T-helper 2 cell treated with Interferon-gamma antibody and Interleukin-4, amounts not matched to agents 100 ng/mL and 5 ng/mL, for 36 hours (primary cell): ENCODE measurements at regions not wholly inside any gene's neighbourhood (a gene's known extent, or its start where the extent isn't known, plus 50 kb on each side); places are given as distances from the start of the nearest gene placed in this dataset.

ENCODE experiments used
- intact Hi-C: fragments of 100-400 bp; cut with micrococcal nuclease; formaldehyde crosslinking; loops from one replicate; pipeline ENCODE4 v1.15.1; 2023

DNA sequence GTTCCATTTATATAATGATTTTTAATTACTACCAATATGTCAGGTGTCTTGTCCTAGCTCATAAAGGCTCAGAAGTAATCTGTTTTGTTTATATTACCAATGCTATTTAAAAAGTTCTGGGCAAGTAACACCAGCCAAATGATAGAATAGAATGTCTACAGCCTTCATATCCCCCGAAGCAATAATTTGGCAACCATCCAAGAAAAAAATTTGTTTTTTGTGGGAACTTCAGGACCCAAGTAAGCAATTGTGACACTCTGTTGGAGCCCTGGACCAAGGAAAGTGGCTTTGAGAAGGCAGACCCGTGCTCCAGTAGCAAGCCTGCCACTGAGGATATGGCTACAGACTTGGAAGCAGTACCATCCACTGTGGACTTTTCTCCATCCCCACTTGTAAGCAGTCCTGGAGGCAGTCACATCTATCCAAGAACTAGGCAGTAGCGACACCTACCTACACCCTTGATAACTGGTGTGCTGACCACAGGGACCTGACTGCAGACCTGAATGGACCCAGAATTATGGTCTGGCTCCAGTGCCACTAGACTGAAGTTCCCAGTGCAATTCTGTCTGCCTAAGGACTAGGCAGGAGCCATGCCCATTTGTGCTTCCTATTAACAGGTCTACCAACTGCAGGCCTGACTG, 870.7 kb upstream of the ADGRL2 start:
- intact Hi-C loops = no loop called here

DNA sequence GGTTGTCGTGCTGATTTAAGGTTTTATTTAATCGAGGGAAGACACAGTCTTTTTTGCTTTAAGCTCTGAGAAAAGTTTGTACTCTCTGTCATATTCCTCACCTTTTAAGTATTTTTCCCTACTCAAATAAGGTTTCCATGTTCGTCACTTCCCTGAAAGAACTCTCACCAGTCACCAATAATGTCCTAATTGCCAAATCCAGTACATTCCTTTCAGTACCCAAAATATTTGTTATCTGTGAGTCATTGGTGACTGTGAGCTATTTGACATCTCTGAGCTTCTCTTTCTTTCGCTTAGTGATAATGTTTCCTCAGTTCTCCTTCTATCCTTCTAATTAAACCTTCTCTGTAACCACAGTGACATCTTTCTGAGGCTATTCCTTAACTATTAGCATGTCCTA, 874.2 kb upstream of the ADGRL2 start:
- intact Hi-C loops = no loop called here

DNA sequence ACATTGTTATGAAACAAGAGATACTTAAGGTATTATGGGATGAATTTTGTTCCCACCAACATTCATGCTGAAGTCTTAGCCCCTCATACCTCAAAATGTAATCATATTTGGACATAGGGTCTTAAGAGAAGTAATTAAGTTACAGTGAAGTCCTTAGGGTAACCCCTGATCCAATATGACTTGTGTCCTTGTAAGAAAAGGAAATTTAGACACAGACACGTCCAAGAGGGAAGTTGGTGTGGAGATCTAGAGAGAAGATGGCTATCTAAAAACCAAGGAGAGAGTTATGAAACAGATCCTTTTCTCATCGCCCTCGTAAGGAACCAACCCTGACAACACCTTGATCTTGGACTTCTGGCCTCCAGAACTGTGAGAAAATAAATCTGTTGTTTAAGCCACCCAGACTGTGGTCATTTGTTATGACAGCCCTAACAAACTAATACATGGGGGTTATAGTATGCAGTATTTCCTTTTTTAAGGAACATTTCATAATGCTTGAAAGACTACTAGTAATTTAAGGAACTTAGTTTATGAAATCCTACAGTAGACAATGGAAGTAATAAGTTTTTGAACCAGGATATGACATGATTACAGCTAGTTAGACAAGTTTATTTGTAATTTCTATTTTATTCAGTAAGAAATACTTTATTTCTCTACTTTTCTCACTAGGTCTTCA, 875.5 kb upstream of the ADGRL2 start:
- intact Hi-C loops = no loop called here

DNA sequence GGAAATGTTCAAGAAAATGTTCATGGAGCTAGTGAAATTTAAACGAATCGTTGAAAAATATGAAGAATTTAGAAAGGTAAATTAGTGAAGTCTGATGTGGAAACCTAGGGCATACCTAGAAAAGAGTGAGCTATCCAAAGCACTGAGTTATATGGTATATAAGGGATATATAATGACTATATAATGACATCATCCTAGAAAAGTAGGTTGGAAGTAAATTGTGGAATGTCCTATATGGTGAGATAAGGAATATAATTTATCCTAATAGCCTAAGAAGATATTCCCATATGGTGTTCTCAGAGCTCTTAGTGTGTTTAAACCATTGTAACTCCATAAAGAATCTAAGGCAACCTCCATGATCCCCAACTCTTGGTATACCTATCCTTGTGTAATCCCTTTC, 876.4 kb upstream of the ADGRL2 start:
- intact Hi-C loops = no loop called here

DNA sequence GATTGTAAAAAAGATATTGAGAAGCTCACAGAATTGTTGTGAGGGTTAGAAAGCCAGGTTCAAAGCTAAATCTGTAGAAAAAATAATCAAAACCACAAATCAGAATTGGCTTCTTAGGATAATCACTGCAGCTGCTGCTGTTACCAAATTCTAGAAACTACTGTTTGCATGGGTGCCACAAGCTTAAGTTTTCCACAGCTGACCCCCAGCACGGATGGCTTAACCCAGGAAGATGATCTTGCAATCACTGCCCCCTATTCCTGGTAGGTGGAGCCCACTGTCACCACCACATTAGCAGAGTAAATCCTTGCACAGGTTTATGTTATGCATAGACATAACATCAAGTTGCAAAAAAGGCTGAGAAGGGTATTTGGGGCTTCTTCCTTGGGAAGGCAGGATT, 877.8 kb upstream of the ADGRL2 start:
- intact Hi-C loops = no loop called here

DNA sequence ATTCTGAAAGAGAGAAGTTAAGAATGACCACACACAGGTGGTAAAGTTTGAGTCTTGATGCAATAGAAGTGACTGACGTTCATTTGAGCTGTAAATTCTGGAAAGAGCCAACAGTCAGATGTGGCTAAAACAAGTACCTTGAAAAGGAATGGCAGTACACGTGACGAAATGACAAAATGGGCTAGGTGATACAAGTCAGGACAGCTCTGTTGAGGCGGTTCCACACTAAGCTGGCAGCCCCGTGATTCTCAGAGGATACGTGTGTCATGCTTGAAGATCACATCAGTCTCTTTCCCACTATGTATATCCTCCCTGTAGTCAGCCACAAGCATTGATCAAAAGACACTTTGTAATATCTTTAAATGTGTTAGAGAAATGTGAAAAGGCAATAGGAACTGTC, 881.3 kb upstream of the ADGRL2 start:
- intact Hi-C loops = no loop called here

DNA sequence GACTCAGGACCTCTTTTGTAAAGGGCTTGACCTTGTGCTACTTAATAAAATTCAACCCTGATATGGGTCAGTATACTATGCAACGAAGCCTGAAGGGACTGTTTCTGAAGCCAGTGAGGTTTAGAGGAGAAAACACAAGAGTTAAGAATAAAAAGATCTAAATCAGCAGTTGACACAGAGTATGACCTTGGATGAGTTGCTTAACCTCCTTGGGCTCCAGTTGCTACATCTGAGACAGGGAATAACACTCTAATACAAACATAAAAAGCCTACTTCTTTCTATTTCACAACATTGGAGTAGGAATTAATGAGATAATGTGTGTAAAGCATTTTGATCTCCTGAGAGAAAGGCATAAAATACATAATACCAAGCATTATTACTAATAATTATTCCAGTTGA, 882.4 kb upstream of the ADGRL2 start:
- intact Hi-C loops = no loop called here

DNA sequence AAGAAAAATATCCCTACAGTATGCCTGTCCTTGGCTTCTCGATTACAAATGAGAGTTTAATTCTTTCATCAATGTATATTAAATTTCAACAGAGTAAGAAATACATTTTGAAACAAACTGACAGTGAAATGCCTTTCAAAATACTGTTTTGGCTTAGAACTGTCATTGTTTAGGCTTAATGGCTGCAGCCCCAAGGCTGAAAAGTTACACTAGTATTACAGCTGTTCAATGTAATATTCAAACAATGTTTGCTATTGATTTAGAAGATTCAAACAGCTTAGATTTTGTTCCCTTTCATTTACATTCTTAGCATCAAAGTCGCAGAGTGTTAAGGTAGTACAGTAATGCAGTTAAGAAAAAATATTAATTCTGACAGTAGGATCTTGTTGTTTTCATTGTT, 882.9 kb upstream of the ADGRL2 start:
- intact Hi-C loops = no loop called here

DNA sequence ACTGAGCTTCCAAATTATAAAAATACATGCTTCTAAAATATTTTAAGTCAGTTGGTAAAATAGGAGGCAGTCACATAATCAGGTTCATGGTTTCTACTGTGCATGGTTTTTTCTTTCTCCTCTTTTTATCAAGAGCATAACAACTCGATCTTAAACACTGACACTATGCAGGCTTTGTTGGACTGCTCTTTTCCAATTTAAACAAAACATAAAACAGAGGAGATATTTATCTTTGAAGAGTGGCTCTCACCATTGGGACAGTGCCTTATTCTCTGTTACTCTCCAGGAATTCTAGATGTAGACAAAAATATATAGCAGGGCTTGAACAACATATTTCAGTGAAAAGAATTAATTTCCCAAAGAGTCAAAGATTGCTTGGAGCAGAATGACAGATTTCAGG, 883.5 kb upstream of the ADGRL2 start:
- intact Hi-C loops = no loop called here

DNA sequence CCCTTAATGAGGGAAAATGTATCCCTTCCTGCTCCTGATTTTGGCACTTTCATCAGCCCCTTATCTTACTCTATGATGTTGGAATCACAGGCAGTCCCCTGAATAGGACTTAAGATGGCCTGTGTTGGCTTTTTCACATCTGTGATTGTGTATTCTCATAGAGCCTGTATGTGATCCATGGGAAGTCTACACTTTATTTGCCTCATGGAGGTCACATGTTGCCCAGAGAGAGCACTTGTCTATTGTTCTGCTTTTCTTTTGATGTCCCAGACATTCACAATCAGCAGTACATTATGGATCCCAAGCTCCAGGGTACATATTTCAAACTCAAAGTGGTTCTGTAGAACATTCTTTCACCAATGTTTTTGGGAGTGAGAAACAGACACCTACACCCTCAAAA, 885.2 kb upstream of the ADGRL2 start:
- intact Hi-C loops = no loop called here

DNA sequence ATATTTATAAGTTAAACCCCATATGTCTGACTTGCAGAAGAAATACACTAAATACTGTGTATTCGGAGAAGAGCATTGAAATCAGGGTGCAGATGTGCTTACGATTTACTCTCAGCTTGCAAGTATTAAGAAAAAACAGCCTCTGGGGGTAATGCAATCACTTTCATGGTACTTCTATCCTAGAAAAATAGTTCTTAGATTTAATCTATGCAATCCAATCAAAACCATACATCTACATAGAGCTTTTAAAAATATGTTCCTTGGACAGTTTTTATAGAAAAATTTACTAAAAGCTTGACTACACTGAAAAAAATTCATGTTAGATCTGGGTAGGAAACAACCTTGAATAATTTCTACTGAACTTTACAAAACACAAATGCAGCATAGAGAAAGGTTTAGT, 890.3 kb upstream of the ADGRL2 start:
- intact Hi-C loops = no loop called here

DNA sequence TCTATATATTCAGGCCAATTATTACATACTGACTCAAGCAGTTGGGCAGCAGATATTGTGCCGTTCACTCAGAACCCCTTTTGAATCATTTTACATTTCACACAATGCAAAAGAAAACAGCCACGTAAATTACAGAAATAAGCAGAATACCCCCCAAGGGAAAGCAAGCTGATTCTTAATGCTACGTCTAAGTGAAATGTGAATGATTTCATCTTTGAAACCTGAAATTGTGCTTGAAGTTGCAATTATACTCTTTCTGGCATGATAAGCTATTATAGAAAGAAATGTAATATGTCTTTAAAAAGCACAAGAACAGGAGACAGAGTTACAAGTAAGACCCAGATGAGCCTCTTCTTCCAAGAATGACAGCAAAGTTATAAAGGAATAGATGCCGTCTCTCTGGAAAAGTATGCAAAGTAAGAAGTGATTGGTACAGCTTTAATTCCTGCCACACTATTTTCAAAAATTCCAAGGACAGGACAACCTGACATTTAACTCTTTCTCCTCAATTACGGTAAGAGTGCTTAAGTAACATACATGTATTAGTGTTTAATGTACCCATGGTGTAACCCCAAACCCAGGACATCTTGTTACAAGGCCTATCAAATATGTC, 891.5 kb upstream of the ADGRL2 start:
- intact Hi-C loops = no loop called here

DNA sequence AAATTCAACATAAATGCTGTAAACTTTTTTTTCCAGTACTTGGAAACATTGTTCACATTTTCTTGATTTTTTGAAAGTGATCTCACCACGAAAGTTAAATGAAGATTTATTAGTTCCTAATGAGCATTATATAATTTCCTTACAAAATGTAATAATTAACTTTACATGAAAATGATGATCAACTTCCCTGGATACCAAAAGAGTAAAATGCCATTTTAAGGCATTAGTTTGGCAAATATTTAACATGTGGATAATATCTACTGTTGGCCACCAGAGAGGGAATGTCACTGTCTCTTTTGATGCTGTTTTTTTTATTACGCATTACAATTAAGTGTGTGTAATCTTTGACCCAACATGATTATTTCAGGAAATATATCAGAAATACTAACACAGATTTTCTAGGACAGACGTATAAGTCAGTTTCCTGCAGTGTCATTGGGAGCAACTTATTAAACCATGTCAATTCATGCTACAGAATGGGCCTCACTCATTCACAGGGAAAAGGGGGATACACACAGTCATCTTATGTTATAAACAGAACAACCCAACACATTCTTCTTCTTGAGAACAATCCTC, 903.9 kb upstream of the ADGRL2 start:
- intact Hi-C loops = no loop called here

DNA sequence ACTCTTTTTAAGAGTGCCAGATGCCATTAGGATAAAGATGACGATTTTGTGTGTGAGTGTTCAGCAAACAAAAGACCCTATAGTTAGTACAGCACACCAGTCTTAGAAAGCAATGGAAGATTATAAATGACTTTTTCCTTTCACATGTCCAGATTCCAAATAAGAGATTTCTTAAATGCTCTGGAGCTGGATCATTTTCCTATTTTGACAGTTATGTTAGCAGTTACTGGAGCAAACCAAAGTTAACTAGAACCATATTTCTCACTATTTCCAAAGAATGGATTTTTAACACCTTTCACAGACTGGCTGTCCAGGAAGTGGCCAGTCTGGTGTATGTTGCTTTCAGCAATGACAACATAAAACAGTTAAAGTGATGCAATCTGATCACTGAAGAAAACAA, 905.8 kb upstream of the ADGRL2 start:
- intact Hi-C loops = no loop called here

DNA sequence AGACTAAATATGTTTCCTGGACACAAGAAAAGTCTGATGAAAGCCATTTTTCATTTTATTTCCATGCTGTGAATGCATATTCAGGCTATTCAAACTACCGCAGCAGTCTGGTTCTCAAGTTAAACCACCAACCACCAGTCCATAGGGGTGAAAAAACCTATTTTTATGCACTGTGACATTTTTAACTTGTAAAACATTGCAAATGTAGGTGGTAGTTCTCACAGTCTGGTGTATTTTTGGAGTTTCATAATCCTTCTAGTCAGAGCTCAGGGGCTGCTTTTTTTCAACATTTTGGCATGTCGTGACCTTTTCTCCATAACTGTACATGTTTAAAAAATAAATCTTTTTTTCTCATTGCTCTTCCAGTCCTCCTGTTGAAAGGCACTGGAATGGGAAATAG, 907.6 kb upstream of the ADGRL2 start:
- intact Hi-C loops = no loop called here

DNA sequence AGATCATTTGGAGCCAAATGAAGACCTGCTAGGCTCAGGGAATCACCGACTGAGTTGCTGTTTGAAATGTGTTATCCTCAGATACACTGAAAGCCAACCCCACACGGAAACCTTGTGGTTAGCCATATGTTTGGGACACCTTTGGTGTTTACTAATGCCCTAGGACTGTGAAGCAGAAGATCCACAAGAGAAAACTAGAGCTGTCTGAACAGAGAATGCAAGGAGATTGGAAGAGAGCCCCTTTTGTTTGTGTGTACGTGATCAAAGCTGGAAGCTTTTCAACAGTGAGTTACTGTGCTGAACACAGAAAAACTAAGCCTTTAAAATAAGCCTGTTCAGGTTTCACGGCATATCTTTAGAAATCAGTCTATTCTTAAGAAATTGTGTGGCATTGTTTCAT, 908.2 kb upstream of the ADGRL2 start:
- intact Hi-C loops = no loop called here

DNA sequence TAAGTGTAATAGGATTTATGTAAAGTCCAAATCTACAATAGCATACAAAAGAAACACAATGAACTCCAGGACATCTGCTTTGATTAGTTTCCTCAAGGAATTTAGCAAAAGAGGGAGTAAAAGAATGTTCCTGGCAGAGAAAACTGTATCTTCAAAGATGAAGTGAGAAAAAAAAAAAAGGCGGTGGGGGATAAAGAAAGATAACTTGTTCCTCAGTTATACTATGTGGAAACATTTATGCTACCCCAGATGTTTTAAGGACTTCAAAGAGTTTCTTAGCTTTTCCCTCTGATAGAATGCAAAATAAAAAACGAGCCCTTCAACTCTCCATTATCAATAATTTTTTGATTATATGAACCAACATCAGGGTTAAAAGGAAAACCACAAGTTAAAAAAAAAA, 908.9 kb upstream of the ADGRL2 start:
- intact Hi-C loops = no loop called here

DNA sequence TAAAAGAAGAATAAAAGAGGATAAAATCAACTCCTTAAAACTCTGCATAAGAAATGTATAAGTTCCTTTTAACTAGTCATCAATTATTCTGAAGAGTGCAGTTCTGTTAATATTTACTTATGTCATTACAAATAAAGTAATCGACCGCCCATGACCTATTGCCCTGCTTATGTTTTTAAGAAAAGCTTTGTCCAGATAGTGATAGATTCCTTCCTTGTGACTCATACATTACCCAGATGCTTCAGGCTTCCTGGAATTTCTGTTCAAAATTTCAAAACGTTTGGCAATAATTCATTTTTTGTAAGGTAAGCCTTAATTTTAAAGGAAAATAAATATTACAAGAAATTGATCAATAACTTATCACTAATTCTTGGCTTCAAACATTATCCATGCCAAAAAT, 918.2 kb upstream of the ADGRL2 start:
- intact Hi-C loops = no loop called here

DNA sequence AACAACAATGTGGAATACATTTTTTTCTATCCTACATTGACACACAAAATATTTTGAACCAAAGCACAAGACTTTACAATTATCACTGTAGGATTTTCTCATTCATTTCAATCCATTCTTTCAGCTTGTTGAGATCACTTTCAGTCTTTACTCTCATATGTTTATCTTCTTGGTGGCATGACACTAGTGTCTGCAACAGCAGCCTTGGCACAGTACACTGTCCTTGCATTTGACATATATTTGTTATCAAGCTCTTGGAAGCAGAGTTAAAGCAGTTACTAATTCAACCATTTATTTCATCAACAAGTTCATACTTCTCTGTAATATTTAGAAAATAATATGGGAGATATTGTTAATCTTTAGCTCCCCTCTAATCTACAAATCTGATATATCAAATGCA, 922.4 kb upstream of the ADGRL2 start:
- intact Hi-C loops = no loop called here

DNA sequence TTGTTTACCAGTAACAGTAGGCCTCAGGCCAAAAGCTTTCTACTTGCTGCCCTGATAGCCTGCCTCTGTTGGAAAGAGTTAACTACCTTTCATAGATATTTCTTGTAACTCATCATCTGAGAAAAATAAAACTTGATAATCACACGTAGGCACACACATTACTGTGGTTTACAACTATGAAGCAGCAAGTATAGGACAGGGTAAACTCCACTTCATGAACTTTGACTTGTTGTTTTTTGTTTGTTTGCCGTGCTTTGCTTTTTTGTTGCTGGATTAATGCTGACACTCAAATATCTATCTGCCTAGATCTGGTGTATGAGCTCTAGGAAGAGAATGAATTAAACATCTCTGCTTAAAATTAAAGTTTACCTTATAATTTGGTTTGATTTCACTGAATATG, 924.7 kb upstream of the ADGRL2 start:
- intact Hi-C loops = no loop called here

DNA sequence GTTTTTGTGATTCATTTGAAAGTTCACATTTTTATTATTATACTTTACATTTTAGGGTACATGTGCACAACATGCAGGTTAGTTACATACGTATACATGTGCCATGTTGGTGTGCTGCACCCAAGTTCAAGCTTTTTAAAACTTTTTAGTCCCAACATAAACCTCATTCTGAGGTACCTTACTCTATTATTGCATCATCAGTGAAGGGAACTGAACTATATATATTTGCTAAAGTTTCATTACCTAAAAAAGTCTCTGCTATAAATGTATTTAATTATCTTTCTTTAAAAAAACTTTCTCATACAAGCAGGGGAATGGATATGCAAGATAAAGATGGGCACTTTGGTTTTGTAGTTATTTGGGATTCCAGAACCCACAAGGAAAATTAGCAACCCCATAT, 931.4 kb upstream of the ADGRL2 start:
- intact Hi-C loops = no loop called here

DNA sequence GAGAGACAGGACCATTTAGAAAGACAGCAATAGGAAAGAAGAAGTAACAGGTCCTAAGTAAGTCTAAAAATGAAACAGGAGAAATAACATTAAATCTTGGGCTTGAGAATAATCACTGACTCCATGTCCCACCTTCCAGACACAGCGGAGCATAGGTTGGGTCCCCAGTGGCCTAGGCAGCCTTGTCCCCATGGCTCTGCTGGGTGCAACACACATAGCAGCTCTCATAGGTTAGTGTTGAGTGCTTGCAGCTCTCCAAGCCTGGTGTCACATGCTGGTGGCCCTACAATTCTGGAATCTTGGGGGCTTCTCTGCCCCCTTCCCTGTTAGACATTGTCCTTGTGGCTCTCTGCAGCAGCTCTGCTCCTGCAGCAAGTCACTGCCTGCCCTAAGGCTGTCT, 952.8 kb upstream of the ADGRL2 start:
- intact Hi-C loops = no loop called here

DNA sequence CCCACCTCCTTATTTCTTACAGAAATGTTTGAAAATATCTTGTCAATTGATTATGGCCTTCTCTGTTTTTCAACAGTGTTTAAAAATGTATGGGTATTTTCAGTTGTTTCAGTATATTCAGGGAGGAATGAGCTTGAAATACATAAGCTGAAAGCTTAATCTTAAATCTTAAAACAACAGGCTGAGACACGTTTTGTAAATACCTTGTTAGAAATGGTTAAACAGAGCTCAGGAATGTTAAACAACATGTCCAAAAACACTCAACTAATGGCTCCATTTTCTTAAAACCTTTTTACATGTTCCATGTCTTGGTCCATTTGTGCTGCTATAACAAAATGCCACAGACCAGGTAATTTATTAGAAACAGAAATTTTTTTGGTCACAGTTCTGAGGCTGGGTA, 953.8 kb upstream of the ADGRL2 start:
- intact Hi-C loops = no loop called here
